Endothelial cell of umbilical vein (primary cell): ENCODE measurements at regions not wholly inside any gene's neighbourhood (a gene's known extent, or its start where the extent isn't known, plus 50 kb on each side); places are given as distances from the start of the nearest gene placed in this dataset.

Source experiments
- BruUV-seq: library from RNA; stranded (reverse); fragments of 400-500 nt; replicated peaks from 2 replicates; lab custom pipeline; 2021; lab: Mats Ljungman, UMichigan
- CTCF ChIA-PET: fragments of 300-600, 350-600 bp; sonication (Branson Sonifier 250); formaldehyde crosslinking; loops from one replicate; lab custom pipeline; 2021; ENCODE audit warnings: antibody characterized with exemption, inconsistent platforms; lab: Charles Lee
- POLR2A ChIA-PET: fragments of 300-600, 350-600 bp; sonication (Branson Sonifier 250); formaldehyde crosslinking; loops from one replicate; lab custom pipeline; 2021; ENCODE audit warnings: antibody characterized with exemption, inconsistent platforms; lab: Charles Lee
- DNase-seq: peaks from one replicate; pipeline ENCODE4 v3.0.0-alpha.2; 2011; ENCODE audit warnings: low read depth, low spot score
- FAIRE-seq: peaks from 2 replicates; lab custom pipeline; 2011; peaks lifted over from hg19 to GRCh38; lab: Jason Lieb, UNC
- H2AFZ ChIP-seq: 2 replicates; pipeline ENCODE4 v1.6.0; 2012; ENCODE audit warnings: low read depth, low read length, control low read depth, inconsistent platforms
- H3K27ac ChIP-seq: 2 replicates; pipeline ENCODE4 v1.5.1; 2011; ENCODE audit warnings: low read depth, mild to moderate bottlenecking, control low read depth, low read length, moderate library complexity; ENCODE audit not compliant: insufficient read depth
- H3K27me3 ChIP-seq, 2 experiments: 2 replicates each; pipeline versions ENCODE4 v1.6.0 to v1.6.1; 2011; ENCODE audit warnings: low read length in 2 of 2, mixed read lengths in 1 of 2; ENCODE audit not compliant: control insufficient read depth in 2 of 2, insufficient read depth in 2 of 2
- H3K36me3 ChIP-seq, 2 experiments: 2 replicates in 1 of 2; 3 replicates in 1 of 2; pipeline ENCODE4 v1.5.1; 2011; ENCODE audit warnings: low read length in 2 of 2, mild to moderate bottlenecking in 1 of 2, moderate library complexity in 1 of 2; ENCODE audit not compliant: control insufficient read depth in 2 of 2, insufficient read depth in 2 of 2; ENCODE audit errors: extremely low read depth in 1 of 2
- H3K4me1 ChIP-seq: 3 replicates; pipeline ENCODE4 v1.5.1; 2011; ENCODE audit warnings: mild to moderate bottlenecking, low read length; ENCODE audit not compliant: control insufficient read depth, insufficient read depth; ENCODE audit errors: extremely low read depth
- H3K4me2 ChIP-seq: 2 replicates; pipeline ENCODE4 v1.6.1; 2011; ENCODE audit warnings: low read length, control low read depth, mixed read lengths; ENCODE audit not compliant: insufficient read depth
- H3K4me3 ChIP-seq, 3 experiments: fragments of 200-600 bp in 1 of 3; sonication (generic), shearing (Covaris generic) in 1 of 3; replicated peaks in 1 of 3; 2 replicates each; pipeline ENCODE4 v1.5.1; 2011 to 2016; ENCODE audit warnings: control low read depth in 3 of 3, low read length in 3 of 3, mild to moderate bottlenecking in 2 of 3, inconsistent platforms in 1 of 3, low read depth in 1 of 3, moderate library complexity in 1 of 3; ENCODE audit not compliant: insufficient read depth in 1 of 3
- H3K79me2 ChIP-seq: 2 replicates; pipeline ENCODE4 v1.6.0; 2012; ENCODE audit warnings: low read length, inconsistent platforms; ENCODE audit not compliant: control insufficient read depth, insufficient read depth
- H3K9ac ChIP-seq: replicated peaks from 2 replicates; pipeline ENCODE3; 2011; ENCODE audit warnings: low read length, control low read depth; ENCODE audit not compliant: insufficient read depth; ENCODE audit errors: extremely low read depth
- H3K9me1 ChIP-seq: replicated peaks from 3 replicates; pipeline ENCODE4 v1.6.0; 2011; ENCODE audit warnings: mild to moderate bottlenecking, low read length; ENCODE audit not compliant: control insufficient read depth, insufficient read depth; ENCODE audit errors: extremely low read depth
- H3K9me3 ChIP-seq: replicated peaks from 2 replicates; pipeline ENCODE4 v1.5.1; 2012; ENCODE audit warnings: low read length, inconsistent platforms; ENCODE audit not compliant: control insufficient read depth, insufficient read depth
- H4K20me1 ChIP-seq: replicated peaks from 2 replicates; pipeline ENCODE3; 2011; ENCODE audit warnings: mild to moderate bottlenecking, low read length; ENCODE audit not compliant: control insufficient read depth, insufficient read depth; ENCODE audit errors: extremely low read depth
- EZH2 ChIP-seq: IDR thresholded peaks from 2 replicates; pipeline ENCODE4 v1.6.1; 2012; ENCODE audit warnings: borderline replicate concordance, low read depth, mild to moderate bottlenecking, moderate library complexity, low read length, inconsistent platforms; ENCODE audit not compliant: severe bottlenecking
- FOS ChIP-seq: IDR thresholded peaks from 2 replicates; pipeline ENCODE4 v1.6.1; 2011; ENCODE audit warnings: mild to moderate bottlenecking, low read length, moderate library complexity, borderline replicate concordance; ENCODE audit not compliant: insufficient read depth
- GATA2 ChIP-seq: IDR thresholded peaks from 2 replicates; pipeline ENCODE4 v1.7.0; 2011; ENCODE audit warnings: low read depth, mild to moderate bottlenecking, moderate library complexity, mixed read lengths, low read length; ENCODE audit not compliant: insufficient read length, insufficient read depth
- JUN ChIP-seq: IDR thresholded peaks from 2 replicates; pipeline ENCODE4 v1.6.1; 2011; ENCODE audit warnings: borderline replicate concordance, low read depth; ENCODE audit not compliant: insufficient read length, insufficient read depth
- MYC ChIP-seq: IDR thresholded peaks from one replicate; pipeline ENCODE4 v1.6.1; 2011; ENCODE audit warnings: mild to moderate bottlenecking, low read depth, low read length
- POLR2A ChIP-seq: IDR thresholded peaks from 2 replicates; pipeline ENCODE4 v1.6.1; 2012; ENCODE audit warnings: low read depth, mild to moderate bottlenecking, control low read depth, low read length
- POLR2AphosphoS5 ChIP-seq: IDR thresholded peaks from 2 replicates; pipeline ENCODE4 v1.6.1; 2012; ENCODE audit warnings: low read depth, mild to moderate bottlenecking, control low read depth, low read length, moderate library complexity; ENCODE audit not compliant: insufficient read depth
- dilution Hi-C: fragments of 300-500 bp; cut with MboI; formaldehyde crosslinking; loops from one replicate; pipeline ENCODE4 v1.15.0; 2019; ENCODE audit warnings: low sequenced_read_pairs; ENCODE audit not compliant: extremely low pct_ligation_motif_present
- intact Hi-C: fragments of 100-400 bp; cut with micrococcal nuclease; formaldehyde crosslinking; loops from one replicate; pipeline ENCODE4 v1.10.0; 2022
- TF ChIP-seq, protein P1 (sequence below), 2 donors: IDR thresholded peaks; 1 replicate in 1 of 2; 2 replicates in 1 of 2; pipeline ENCODE4 v1.5.1; 2011; ENCODE audit warnings: low read length in 2 of 2, mild to moderate bottlenecking in 2 of 2, moderate library complexity in 2 of 2, control low read depth in 1 of 2, inconsistent platforms in 1 of 2, low read depth in 1 of 2; ENCODE audit not compliant: insufficient read depth in 1 of 2; ENCODE audit errors: extremely low read depth in 1 of 2
- TF ChIP-seq, protein P2 (sequence below): IDR thresholded peaks from 2 replicates; pipeline ENCODE4 v1.6.1; 2011; ENCODE audit not compliant: insufficient read depth, insufficient read length

DNA sequence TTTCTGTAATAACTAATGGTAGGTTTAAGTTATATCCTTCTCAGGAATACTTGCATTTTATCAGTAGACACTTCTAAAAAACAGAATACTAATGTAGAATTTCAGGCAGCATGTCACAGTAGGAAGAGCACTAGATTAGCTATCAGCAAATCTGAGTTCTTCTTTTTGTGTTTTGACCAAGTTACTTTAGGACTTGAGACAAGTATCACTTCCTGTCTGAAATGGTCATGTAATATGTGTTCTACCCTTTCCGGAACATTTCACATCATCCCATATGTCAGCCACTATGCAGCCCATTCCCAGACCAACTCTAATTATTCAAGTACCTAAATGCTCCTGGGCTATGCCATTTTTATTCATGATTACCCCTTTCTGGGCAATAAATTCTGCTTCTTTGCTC, 401.8 kb upstream of the RPS6KA3 start:
- Histone ChIP-seq H3K27me3 (no peaks in the 10 kb centered on the region), H3K9me1 (no peaks in the 10 kb centered on the region), H3K27ac (no peak overlapping the region), H3K36me3 (no peaks in the 10 kb centered on the region), H2AFZ (no peak overlapping the region), H3K4me2 (no peak overlapping the region), H4K20me1 (no peaks in the 10 kb centered on the region), H3K4me1 (no peaks in the 10 kb centered on the region), H3K79me2 (no peaks in the 10 kb centered on the region), H3K4me3 (no peak overlapping the region), H3K9me3 (no peaks in the 10 kb centered on the region), H3K9ac (no peak overlapping the region)
- BruUV-seq = no TSS peak
- dilution Hi-C loops (no loop called here), intact Hi-C loops (no loop called here)
- TF ChIP-seq MYC (no peak), POLR2AphosphoS5 (no peak), EZH2 (no peak), FOS (no peak), JUN (no peak), GATA2 (no peak), POLR2A (no peak)
- TF ChIP-seq, protein P1, sequence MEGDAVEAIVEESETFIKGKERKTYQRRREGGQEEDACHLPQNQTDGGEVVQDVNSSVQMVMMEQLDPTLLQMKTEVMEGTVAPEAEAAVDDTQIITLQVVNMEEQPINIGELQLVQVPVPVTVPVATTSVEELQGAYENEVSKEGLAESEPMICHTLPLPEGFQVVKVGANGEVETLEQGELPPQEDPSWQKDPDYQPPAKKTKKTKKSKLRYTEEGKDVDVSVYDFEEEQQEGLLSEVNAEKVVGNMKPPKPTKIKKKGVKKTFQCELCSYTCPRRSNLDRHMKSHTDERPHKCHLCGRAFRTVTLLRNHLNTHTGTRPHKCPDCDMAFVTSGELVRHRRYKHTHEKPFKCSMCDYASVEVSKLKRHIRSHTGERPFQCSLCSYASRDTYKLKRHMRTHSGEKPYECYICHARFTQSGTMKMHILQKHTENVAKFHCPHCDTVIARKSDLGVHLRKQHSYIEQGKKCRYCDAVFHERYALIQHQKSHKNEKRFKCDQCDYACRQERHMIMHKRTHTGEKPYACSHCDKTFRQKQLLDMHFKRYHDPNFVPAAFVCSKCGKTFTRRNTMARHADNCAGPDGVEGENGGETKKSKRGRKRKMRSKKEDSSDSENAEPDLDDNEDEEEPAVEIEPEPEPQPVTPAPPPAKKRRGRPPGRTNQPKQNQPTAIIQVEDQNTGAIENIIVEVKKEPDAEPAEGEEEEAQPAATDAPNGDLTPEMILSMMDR (IDR thresholded peaks at IDR 0.05; ENCODE audit: extremely low read depth in 1 of 2, insufficient read depth in 1 of 2, low read depth in 1 of 2, low read length in 2 of 2) = no peak
- TF ChIP-seq, protein P2, sequence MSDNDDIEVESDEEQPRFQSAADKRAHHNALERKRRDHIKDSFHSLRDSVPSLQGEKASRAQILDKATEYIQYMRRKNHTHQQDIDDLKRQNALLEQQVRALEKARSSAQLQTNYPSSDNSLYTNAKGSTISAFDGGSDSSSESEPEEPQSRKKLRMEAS = no peak
- POLR2A ChIA-PET = no interaction called here
- CTCF ChIA-PET = no interaction called here
- FAIRE-seq (no peak), DNase-seq (no peak)
